SK-N-SH (cell line): ENCODE measurements at regions not wholly inside any gene's neighbourhood (a gene's known extent, or its start where the extent isn't known, plus 50 kb on each side); places are given as distances from the start of the nearest gene placed in this dataset.

Experiments
- CTCF ChIA-PET: fragments of 300-600, 350-600 bp; formaldehyde crosslinking; extraction: SDS; loops from one replicate; lab custom pipeline; 2021; lab: Yijun Ruan, JAX
- POLR2A ChIA-PET: fragments of 350-600 bp; sonication (Branson Sonifier 250); formaldehyde crosslinking; extraction: SDS; loops from one replicate; lab custom pipeline; 2020; ENCODE audit warnings: antibody characterized with exemption, inconsistent platforms; lab: Yijun Ruan, JAX
- DNase-seq: peaks from one replicate; pipeline ENCODE4 v3.0.0; 2012
- H2AFZ ChIP-seq: fragments of 200-600 bp; sonication (generic); 2 replicates; pipeline ENCODE4 v1.8.1; 2016; ENCODE audit warnings: antibody characterized with exemption, mild to moderate bottlenecking, low read depth
- H3F3A ChIP-seq: fragments of 200-600 bp; sonication (generic); replicated peaks from 2 replicates; pipeline ENCODE3; 2016; ENCODE audit warnings: antibody characterized with exemption, mild to moderate bottlenecking; ENCODE audit not compliant: insufficient read depth
- H3K27ac ChIP-seq, 2 experiments: fragments of 200-500 bp in 1 of 2; fragments of 200-600 bp in 1 of 2; sonication (Bioruptor generic) in 1 of 2; sonication (generic), shearing (Covaris generic) in 1 of 2; 2 replicates each; pipeline versions ENCODE4 v1.5.1 to v1.6.1; 2014 to 2016; ENCODE audit warnings: low read depth in 2 of 2, inconsistent platforms in 1 of 2, low read length in 1 of 2, mild to moderate bottlenecking in 1 of 2, mixed read lengths in 1 of 2
- H3K27me3 ChIP-seq: fragments of 200-600 bp; sonication (generic), shearing (Covaris generic); 2 replicates; pipeline ENCODE4 v1.6.1; 2016; ENCODE audit warnings: mixed run types; ENCODE audit not compliant: insufficient read depth
- H3K36me3 ChIP-seq, 2 experiments: fragments of 200-500 bp in 1 of 2; fragments of 200-600 bp in 1 of 2; sonication (Bioruptor generic) in 1 of 2; sonication (generic) in 1 of 2; replicated peaks in 1 of 2; 2 replicates each; pipeline versions ENCODE3 to v1.5.1; 2014 to 2016; ENCODE audit warnings: low read length in 1 of 2, mild to moderate bottlenecking in 1 of 2; ENCODE audit not compliant: insufficient read depth in 2 of 2, control insufficient read depth in 1 of 2
- H3K4me1 ChIP-seq, 2 experiments: fragments of 200-500 bp in 1 of 2; fragments of 200-600 bp in 1 of 2; sonication (Bioruptor generic) in 1 of 2; sonication (generic), shearing (Covaris generic) in 1 of 2; 2 replicates each; pipeline versions ENCODE4 v1.5.1 to v1.6.1; 2014 to 2016; ENCODE audit warnings: low read depth in 1 of 2, low read length in 1 of 2, mixed run types in 1 of 2; ENCODE audit not compliant: insufficient read depth in 2 of 2, control insufficient read depth in 1 of 2
- H3K4me2 ChIP-seq: fragments of 200-600 bp; sonication (generic), shearing (Covaris generic); 2 replicates; pipeline ENCODE4 v1.6.1; 2017; ENCODE audit warnings: mixed run types
- H3K4me3 ChIP-seq, 2 experiments: fragments of 200-500 bp in 1 of 2; fragments of 200-600 bp in 1 of 2; sonication (Bioruptor generic) in 1 of 2; sonication (generic), shearing (Covaris generic) in 1 of 2; 2 replicates each; pipeline versions ENCODE4 v1.5.1 to v1.8.1; 2014 to 2016; ENCODE audit warnings: low read depth in 2 of 2, inconsistent platforms in 1 of 2, low read length in 1 of 2, mild to moderate bottlenecking in 1 of 2, mixed read lengths in 1 of 2, moderate library complexity in 1 of 2
- H3K79me2 ChIP-seq: fragments of 200-600 bp; sonication (generic); 2 replicates; pipeline ENCODE4 v1.8.1; 2017; ENCODE audit warnings: mild to moderate bottlenecking; ENCODE audit not compliant: insufficient read depth
- H3K9ac ChIP-seq: fragments of 200-600 bp; sonication (generic); 2 replicates; pipeline ENCODE4 v1.6.1; 2017; ENCODE audit warnings: mixed run types
- H3K9me2 ChIP-seq: fragments of 200-600 bp; sonication (generic); 2 replicates; pipeline ENCODE4 v1.6.1; 2017; ENCODE audit warnings: mixed run types
- H3K9me3 ChIP-seq: fragments of 200-600 bp; sonication (generic); 2 replicates; pipeline ENCODE4 v1.6.1; 2017; ENCODE audit warnings: mixed run types, mild to moderate bottlenecking, moderate library complexity
- H4K20me1 ChIP-seq: fragments of 200-600 bp; sonication (generic); 2 replicates; pipeline ENCODE4 v1.6.1; 2017; ENCODE audit warnings: mild to moderate bottlenecking, mixed run types; ENCODE audit not compliant: insufficient read depth
- CHD2 ChIP-seq: fragments of 150-350 bp; IDR thresholded peaks from 2 replicates; pipeline ENCODE4 v1.6.1; 2018; ENCODE audit warnings: low read length; ENCODE audit not compliant: partially characterized antibody
- CTCF ChIP-seq: fragments of 200-600 bp; sonication (generic); IDR thresholded peaks from 2 replicates; pipeline ENCODE4 v1.6.1; 2017; ENCODE audit warnings: antibody characterized with exemption, mild to moderate bottlenecking, moderate library complexity
- ELF1 ChIP-seq: IDR thresholded peaks from 2 replicates; pipeline ENCODE4 v1.4.0; 2012
- EP300 ChIP-seq, 2 experiments: IDR thresholded peaks; 2 replicates each; pipeline versions ENCODE4 v1.4.0 to v1.6.1; 2012; ENCODE audit warnings: borderline replicate concordance in 1 of 2, low read depth in 1 of 2, low read length in 1 of 2
- EZH2phosphoT487 ChIP-seq: fragments of 200-600 bp; sonication (generic); IDR thresholded peaks from 2 replicates; pipeline ENCODE4 v1.6.1; 2017; ENCODE audit warnings: low read depth, mixed run types, mild to moderate bottlenecking, antibody characterized with exemption, moderate library complexity, borderline replicate concordance
- FOSL2 ChIP-seq: IDR thresholded peaks from 2 replicates; pipeline ENCODE4 v1.4.0; 2012; ENCODE audit warnings: low read depth, mild to moderate bottlenecking, moderate library complexity, borderline replicate concordance
- FOXM1 ChIP-seq: IDR thresholded peaks from 2 replicates; pipeline ENCODE4 v1.4.0; 2012; ENCODE audit warnings: low read depth, mild to moderate bottlenecking
- GABPA ChIP-seq: IDR thresholded peaks from 2 replicates; pipeline ENCODE4 v1.4.0; 2012; ENCODE audit warnings: low read depth, mild to moderate bottlenecking
- GATA2 ChIP-seq: sonication (generic); formaldehyde crosslinking; IDR thresholded peaks from 2 replicates; pipeline ENCODE4 v1.5.0; 2020; ENCODE audit warnings: mild to moderate bottlenecking, missing genetic modification reagents
- JUND ChIP-seq: IDR thresholded peaks from 2 replicates; pipeline ENCODE4 v1.4.0; 2012
- MAX ChIP-seq: IDR thresholded peaks from 2 replicates; pipeline ENCODE4 v1.4.0; 2012; ENCODE audit warnings: low read depth
- MEF2A ChIP-seq: IDR thresholded peaks from 2 replicates; pipeline ENCODE4 v1.4.0; 2012; ENCODE audit warnings: low read depth, borderline replicate concordance
- MXI1 ChIP-seq: IDR thresholded peaks from 2 replicates; pipeline ENCODE4 v1.6.1; 2012; ENCODE audit warnings: mild to moderate bottlenecking, low read depth, low read length, improper control_type of control experiment
- NFIC ChIP-seq: IDR thresholded peaks from 2 replicates; pipeline ENCODE4 v1.4.0; 2012; ENCODE audit warnings: borderline replicate concordance
- NRF1 ChIP-seq: IDR thresholded peaks from 2 replicates; pipeline ENCODE4 v1.6.1; 2012; ENCODE audit warnings: low read depth, mild to moderate bottlenecking, low read length
- RAD21 ChIP-seq: IDR thresholded peaks from 2 replicates; pipeline ENCODE4 v1.6.1; 2012; ENCODE audit warnings: mild to moderate bottlenecking, low read length
- RCOR1 ChIP-seq: fragments of 150-350 bp; IDR thresholded peaks from 2 replicates; pipeline ENCODE4 v1.6.1; 2017; ENCODE audit warnings: antibody characterized with exemption, low read length
- RXRA ChIP-seq: IDR thresholded peaks from 2 replicates; pipeline ENCODE4 v1.4.0; 2012; ENCODE audit warnings: low read depth, mild to moderate bottlenecking, borderline replicate concordance
- SIN3A ChIP-seq: IDR thresholded peaks from 2 replicates; pipeline ENCODE4 v1.6.1; 2012; ENCODE audit warnings: low read depth, mild to moderate bottlenecking, low read length, moderate library complexity, borderline replicate concordance
- SMC3 ChIP-seq: IDR thresholded peaks from 2 replicates; pipeline ENCODE4 v1.6.1; 2012; ENCODE audit warnings: low read depth, low read length, improper control_type of control experiment
- TAF1 ChIP-seq: IDR thresholded peaks from 2 replicates; pipeline ENCODE4 v1.6.1; 2012; ENCODE audit warnings: low read depth, mild to moderate bottlenecking, low read length, moderate library complexity, borderline replicate concordance
- TCF12 ChIP-seq: IDR thresholded peaks from 2 replicates; pipeline ENCODE4 v1.4.0; 2012
- TEAD4 ChIP-seq: IDR thresholded peaks from 2 replicates; pipeline ENCODE4 v1.4.0; 2012; ENCODE audit warnings: mild to moderate bottlenecking, borderline replicate concordance; ENCODE audit not compliant: insufficient read depth
- USF2 ChIP-seq: fragments of 150-350 bp; IDR thresholded peaks from 2 replicates; pipeline ENCODE4 v1.6.1; 2017; ENCODE audit warnings: antibody characterized with exemption, low read length, low read depth, borderline replicate concordance
- YY1 ChIP-seq: IDR thresholded peaks from 2 replicates; pipeline ENCODE4 v1.4.0; 2012; ENCODE audit warnings: low read depth, mild to moderate bottlenecking
- WGBS: methylation state at CpG from one replicate; pipeline ENCODE4 v1.1.6; 2017; ENCODE audit warnings: low lambda C conversion rate; 5-methylcytosine and 5-hydroxymethylcytosine counted together
- TF ChIP-seq, protein P1 (sequence below): IDR thresholded peaks from 2 replicates; pipeline ENCODE4 v1.4.0; 2012; ENCODE audit warnings: low read depth, borderline replicate concordance
- TF ChIP-seq, protein P2 (sequence below): IDR thresholded peaks from 2 replicates; pipeline ENCODE4 v1.6.1; 2012; ENCODE audit warnings: mild to moderate bottlenecking, low read depth, low read length, moderate library complexity

DNA sequence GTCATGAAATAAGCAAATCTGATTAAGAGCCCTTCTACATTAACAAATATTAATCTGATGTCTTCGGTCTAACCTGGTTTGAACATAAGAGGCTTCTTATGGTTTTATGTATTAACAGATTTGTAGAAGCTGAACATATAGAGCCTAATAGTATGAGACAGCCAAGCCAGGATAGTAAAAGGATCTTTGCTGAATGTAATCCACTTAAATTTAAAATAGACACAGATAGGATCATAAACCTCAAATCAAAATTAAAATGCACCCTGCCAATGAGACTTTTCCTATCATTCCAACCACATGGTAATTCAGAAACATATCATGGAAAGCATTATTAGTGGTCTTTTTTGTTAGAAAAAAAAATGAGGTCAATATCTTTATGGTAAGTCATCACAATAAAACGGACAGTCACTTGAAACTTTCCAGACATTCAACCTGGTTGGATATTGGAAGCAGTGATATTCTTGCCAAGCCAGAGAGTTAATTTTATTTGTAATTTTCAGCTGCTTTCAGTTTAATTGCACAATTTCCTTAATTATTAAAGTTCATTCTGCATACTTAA is 606.9 kb upstream of the SALL1 start:
- no peak overlapping the region; a peak in 1 of 4 replicates for H3K27ac ChIP-seq
- no peaks in the 10 kb centered on the region for H3K36me3 ChIP-seq
- H3K4me1 ChIP-seq = peaks cover 3 to 46% of the 10 kb centered on the region in 2 experiments; a peak in 3 of 4 replicates
- POLR2A ChIA-PET = no interaction called here
- H3K9me3 ChIP-seq = no peaks in the 10 kb centered on the region
- no peaks in the 10 kb centered on the region for H3F3A ChIP-seq
- H3K79me2 ChIP-seq = no peaks in the 10 kb centered on the region
- no peaks in the 10 kb centered on the region for H3K9me2 ChIP-seq
- no peaks in the 10 kb centered on the region for H4K20me1 ChIP-seq
- no peak overlapping the region for H2AFZ ChIP-seq
- no peak for DNase-seq
- no peak overlapping the region for H3K4me2 ChIP-seq
- WGBS = 14% methylated on average over 2 of the region's 2 CpGs
- H3K9ac ChIP-seq = no peak overlapping the region
- CTCF ChIA-PET = interaction anchor here (0.6 to 1.7 kb wide), 4 partner anchors 24 to 297 kb away, joined by 3 to 5 read pairs (median 3); no protein-coding TSS in a partner anchor
- H3K4me3 ChIP-seq = no peak overlapping the region
- no peaks in the 10 kb centered on the region for H3K27me3 ChIP-seq
- TF ChIP-seq ELF1 (no peak), CTCF (no peak), NRF1 (no peak), GABPA (no peak), NFIC (no peak), SMC3 (no peak), TEAD4 (no peak), TAF1 (no peak), RXRA (no peak), RAD21 (no peak), MXI1 (0 out of 2 replicates have a peak, but pooled peaks have one; percentile 27), MAX (no peak), FOXM1 (no peak), GATA2 (CRISPR knock-in tag) (peak; percentile 74), SIN3A (no peak), RCOR1 (peak; percentile 51), FOSL2 (no peak), TCF12 (no peak), YY1 (no peak), CHD2 (no peak), EP300 (IDR thresholded peaks at IDR 0.05; ENCODE audit: borderline replicate concordance in 1 of 2, low read depth in 1 of 2, low read length in 1 of 2) (peak in 1 of 2 experiments; percentile 84; a peak in 2 of 4 replicates), JUND (no peak), MEF2A (no peak), USF2 (no peak), EZH2phosphoT487 (no peak)
- TF ChIP-seq, protein P1, sequence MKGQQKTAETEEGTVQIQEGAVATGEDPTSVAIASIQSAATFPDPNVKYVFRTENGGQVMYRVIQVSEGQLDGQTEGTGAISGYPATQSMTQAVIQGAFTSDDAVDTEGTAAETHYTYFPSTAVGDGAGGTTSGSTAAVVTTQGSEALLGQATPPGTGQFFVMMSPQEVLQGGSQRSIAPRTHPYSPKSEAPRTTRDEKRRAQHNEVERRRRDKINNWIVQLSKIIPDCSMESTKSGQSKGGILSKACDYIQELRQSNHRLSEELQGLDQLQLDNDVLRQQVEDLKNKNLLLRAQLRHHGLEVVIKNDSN = no peak
- TF ChIP-seq, protein P2, sequence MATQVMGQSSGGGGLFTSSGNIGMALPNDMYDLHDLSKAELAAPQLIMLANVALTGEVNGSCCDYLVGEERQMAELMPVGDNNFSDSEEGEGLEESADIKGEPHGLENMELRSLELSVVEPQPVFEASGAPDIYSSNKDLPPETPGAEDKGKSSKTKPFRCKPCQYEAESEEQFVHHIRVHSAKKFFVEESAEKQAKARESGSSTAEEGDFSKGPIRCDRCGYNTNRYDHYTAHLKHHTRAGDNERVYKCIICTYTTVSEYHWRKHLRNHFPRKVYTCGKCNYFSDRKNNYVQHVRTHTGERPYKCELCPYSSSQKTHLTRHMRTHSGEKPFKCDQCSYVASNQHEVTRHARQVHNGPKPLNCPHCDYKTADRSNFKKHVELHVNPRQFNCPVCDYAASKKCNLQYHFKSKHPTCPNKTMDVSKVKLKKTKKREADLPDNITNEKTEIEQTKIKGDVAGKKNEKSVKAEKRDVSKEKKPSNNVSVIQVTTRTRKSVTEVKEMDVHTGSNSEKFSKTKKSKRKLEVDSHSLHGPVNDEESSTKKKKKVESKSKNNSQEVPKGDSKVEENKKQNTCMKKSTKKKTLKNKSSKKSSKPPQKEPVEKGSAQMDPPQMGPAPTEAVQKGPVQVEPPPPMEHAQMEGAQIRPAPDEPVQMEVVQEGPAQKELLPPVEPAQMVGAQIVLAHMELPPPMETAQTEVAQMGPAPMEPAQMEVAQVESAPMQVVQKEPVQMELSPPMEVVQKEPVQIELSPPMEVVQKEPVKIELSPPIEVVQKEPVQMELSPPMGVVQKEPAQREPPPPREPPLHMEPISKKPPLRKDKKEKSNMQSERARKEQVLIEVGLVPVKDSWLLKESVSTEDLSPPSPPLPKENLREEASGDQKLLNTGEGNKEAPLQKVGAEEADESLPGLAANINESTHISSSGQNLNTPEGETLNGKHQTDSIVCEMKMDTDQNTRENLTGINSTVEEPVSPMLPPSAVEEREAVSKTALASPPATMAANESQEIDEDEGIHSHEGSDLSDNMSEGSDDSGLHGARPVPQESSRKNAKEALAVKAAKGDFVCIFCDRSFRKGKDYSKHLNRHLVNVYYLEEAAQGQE = no peak
